ENCODE measurements at regions not wholly inside any gene's neighbourhood (a gene's known extent, or its start where the extent isn't known, plus 50 kb on each side); places are given as distances from the start of the nearest gene placed in this dataset.

DNA sequence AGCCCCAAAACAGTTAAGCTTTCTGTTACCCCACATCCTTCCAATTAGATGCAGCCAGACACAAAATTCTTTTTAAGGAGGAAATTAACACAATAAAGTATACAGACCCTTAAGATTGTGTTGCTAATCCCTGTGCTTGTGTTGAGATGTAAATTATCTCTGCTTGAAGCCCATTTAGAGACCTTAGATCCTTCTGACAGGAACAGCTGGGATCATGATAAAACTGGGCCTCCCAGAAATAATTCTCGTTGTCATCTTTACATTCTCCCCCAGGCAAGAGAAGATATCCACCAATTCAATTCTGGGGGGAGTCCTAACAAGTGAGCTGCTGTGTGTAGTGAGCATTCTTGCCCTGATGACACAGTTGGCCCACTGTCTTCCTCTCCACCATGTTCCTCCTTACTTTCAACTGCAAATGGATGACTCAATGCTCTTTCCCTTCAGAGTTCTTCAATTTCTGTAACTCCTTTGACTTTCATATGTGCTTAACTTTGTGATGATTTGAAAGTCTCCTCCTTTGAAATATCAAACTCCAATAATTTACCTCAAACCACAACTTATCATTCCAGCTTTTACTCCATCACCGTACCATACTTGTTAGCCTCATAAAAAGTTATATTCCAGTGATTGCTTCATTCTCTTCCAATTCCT, 186.6 kb downstream of the RAP2B start:
- ChIA-PET POLR2A (no interaction called here), CTCF (interaction anchor here (0.6 kb wide), 1 partner anchor 30 kb away, joined by 3 read pairs; no protein-coding TSS in a partner anchor)
- no peak overlapping the region for H3K27ac ChIP-seq
- FAIRE-seq (no peak), DNase-seq (ENCODE audit: low read depth in 1 of 2, low spot score in 1 of 2) (no peak), ATAC-seq (no peak)
- H3K4me1 ChIP-seq = no peaks in the 10 kb centered on the region
- no peak overlapping the region for H3K4me3 ChIP-seq
- TF ChIP-seq CBX2 (IDR thresholded peaks at IDR 0.05; ENCODE audit: borderline replicate concordance, low read depth) = no peak
- TF ChIP-seq SREBF2 (IDR thresholded peaks at IDR 0.05) = no peak
- no peak for TF ChIP-seq HOXB13 (CRISPR knock-in tag; IDR thresholded peaks at IDR 0.05; ENCODE audit: low read depth)
- TF ChIP-seq FOSB (CRISPR knock-in tag; IDR thresholded peaks at IDR 0.05) = no peak
- TF ChIP-seq, protein P1, sequence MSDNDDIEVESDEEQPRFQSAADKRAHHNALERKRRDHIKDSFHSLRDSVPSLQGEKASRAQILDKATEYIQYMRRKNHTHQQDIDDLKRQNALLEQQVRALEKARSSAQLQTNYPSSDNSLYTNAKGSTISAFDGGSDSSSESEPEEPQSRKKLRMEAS (IDR thresholded peaks at IDR 0.05) = no peak
- TF ChIP-seq EP300 (IDR thresholded peaks at IDR 0.05) = no peak
- no peak for TF ChIP-seq JUNB (IDR thresholded peaks at IDR 0.05)
- TF ChIP-seq SMC3 (IDR thresholded peaks at IDR 0.05) = no peak
- no peak for TF ChIP-seq FOXS1 (CRISPR knock-in tag; IDR thresholded peaks at IDR 0.05)
- TF ChIP-seq ZNF302 (CRISPR knock-in tag; IDR thresholded peaks at IDR 0.05) = no peak
- no peak for TF ChIP-seq CBX8 (IDR thresholded peaks at IDR 0.05)
- no peak for TF ChIP-seq JUN (IDR thresholded peaks at IDR 0.05)
- no peak for TF ChIP-seq HDAC2 (IDR thresholded peaks at IDR 0.05)
- no peak for TF ChIP-seq MAFK (IDR thresholded peaks at IDR 0.05; ENCODE audit: partially characterized antibody)
- no peak for TF ChIP-seq PHF8 (IDR thresholded peaks at IDR 0.05; ENCODE audit: borderline replicate concordance, low read depth)
- TF ChIP-seq, protein P2, sequence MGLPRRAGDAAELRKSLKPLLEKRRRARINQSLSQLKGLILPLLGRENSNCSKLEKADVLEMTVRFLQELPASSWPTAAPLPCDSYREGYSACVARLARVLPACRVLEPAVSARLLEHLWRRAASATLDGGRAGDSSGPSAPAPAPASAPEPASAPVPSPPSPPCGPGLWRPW (IDR thresholded peaks at IDR 0.05) = no peak
- 33% methylated on average over 2 of the region's 2 CpGs for WGBS (ENCODE audit: missing lambda C conversion rate)
- H3K4me2 ChIP-seq = no peak overlapping the region
- no peaks in the 10 kb centered on the region for H3K9me3 ChIP-seq

DNA sequence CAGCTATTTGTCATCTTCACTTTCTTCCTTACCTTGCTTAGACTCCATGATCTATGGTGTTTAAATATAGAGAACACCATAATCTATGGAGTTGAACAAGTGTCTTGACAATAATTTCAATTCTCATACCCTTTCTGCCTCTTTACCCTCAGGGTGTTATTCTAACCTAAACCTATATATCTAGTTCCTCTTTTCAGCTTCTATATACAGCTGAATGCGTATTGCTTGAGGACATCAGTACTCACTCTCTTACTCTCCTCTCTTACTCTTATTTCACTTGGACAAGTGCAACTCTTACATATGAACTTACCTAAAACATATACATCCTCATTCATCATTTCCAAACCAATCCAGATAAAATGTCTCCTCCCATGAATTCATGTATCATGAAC, 187.1 kb downstream of the RAP2B start:
- ChIA-PET POLR2A (no interaction called here), CTCF (interaction anchor here (0.6 kb wide), 1 partner anchor 31 kb away, joined by 3 read pairs; no protein-coding TSS in a partner anchor)
- Histone ChIP-seq H3K4me2 (no peak overlapping the region), H3K4me1 (no peaks in the 10 kb centered on the region), H3K9me3 (no peaks in the 10 kb centered on the region), H3K27ac (no peak overlapping the region), H3K4me3 (no peak overlapping the region)
- WGBS (ENCODE audit: missing lambda C conversion rate) = 62% methylated on average over 1 of the region's 1 CpG
- DNase-seq (ENCODE audit: low read depth in 1 of 2, low spot score in 1 of 2) = no peak
- no peak for ATAC-seq
- TF ChIP-seq, protein P3, sequence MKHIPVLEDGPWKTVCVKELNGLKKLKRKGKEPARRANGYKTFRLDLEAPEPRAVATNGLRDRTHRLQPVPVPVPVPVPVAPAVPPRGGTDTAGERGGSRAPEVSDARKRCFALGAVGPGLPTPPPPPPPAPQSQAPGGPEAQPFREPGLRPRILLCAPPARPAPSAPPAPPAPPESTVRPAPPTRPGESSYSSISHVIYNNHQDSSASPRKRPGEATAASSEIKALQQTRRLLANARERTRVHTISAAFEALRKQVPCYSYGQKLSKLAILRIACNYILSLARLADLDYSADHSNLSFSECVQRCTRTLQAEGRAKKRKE (CRISPR knock-in tag; IDR thresholded peaks at IDR 0.05; ENCODE audit: low read depth) = no peak
- TF ChIP-seq HOXA7 (CRISPR knock-in tag; IDR thresholded peaks at IDR 0.05) (no peak), HOXB5 (CRISPR knock-in tag; IDR thresholded peaks at IDR 0.05) (no peak), MAFK (IDR thresholded peaks at IDR 0.05; ENCODE audit: partially characterized antibody) (no peak), EHMT2 (IDR thresholded peaks at IDR 0.05; ENCODE audit: low read depth) (no peak), CBX8 (IDR thresholded peaks at IDR 0.05) (no peak), POLR2AphosphoS2 (conservative IDR thresholded peaks at IDR 0.05; ENCODE audit: low read length) (no peak), KDM5A (IDR thresholded peaks at IDR 0.05) (no peak), PHF8 (IDR thresholded peaks at IDR 0.05; ENCODE audit: borderline replicate concordance, low read depth) (no peak), RARB (CRISPR knock-in tag; IDR thresholded peaks at IDR 0.05) (no peak), CEBPB (IDR thresholded peaks at IDR 0.05) (no peak), HDAC2 (IDR thresholded peaks at IDR 0.05) (no peak), MAZ (IDR thresholded peaks at IDR 0.05; ENCODE audit: borderline replicate concordance, low read depth, low read length) (no peak), RCOR1 (IDR thresholded peaks at IDR 0.05; ENCODE audit: low read depth, low read length) (no peak), MYC (IDR thresholded peaks at IDR 0.05; ENCODE audit: borderline replicate concordance, low read length) (no peak), FOSB (CRISPR knock-in tag; IDR thresholded peaks at IDR 0.05) (no peak), CHD4 (IDR thresholded peaks at IDR 0.05; ENCODE audit: borderline replicate concordance) (no peak)
- TF ChIP-seq, protein P4, sequence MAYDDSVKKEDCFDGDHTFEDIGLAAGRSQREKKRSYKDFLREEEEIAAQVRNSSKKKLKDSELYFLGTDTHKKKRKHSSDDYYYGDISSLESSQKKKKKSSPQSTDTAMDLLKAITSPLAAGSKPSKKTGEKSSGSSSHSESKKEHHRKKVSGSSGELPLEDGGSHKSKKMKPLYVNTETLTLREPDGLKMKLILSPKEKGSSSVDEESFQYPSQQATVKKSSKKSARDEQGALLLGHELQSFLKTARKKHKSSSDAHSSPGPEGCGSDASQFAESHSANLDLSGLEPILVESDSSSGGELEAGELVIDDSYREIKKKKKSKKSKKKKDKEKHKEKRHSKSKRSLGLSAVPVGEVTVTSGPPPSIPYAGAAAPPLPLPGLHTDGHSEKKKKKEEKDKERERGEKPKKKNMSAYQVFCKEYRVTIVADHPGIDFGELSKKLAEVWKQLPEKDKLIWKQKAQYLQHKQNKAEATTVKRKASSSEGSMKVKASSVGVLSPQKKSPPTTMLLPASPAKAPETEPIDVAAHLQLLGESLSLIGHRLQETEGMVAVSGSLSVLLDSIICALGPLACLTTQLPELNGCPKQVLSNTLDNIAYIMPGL (CRISPR knock-in tag; IDR thresholded peaks at IDR 0.05; ENCODE audit: borderline replicate concordance) = no peak
- TF ChIP-seq, protein P5, sequence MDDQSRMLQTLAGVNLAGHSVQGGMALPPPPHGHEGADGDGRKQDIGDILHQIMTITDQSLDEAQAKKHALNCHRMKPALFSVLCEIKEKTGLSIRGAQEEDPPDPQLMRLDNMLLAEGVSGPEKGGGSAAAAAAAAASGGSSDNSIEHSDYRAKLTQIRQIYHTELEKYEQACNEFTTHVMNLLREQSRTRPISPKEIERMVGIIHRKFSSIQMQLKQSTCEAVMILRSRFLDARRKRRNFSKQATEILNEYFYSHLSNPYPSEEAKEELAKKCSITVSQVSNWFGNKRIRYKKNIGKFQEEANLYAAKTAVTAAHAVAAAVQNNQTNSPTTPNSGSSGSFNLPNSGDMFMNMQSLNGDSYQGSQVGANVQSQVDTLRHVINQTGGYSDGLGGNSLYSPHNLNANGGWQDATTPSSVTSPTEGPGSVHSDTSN (IDR thresholded peaks at IDR 0.05) = no peak
- TF ChIP-seq, protein P6, sequence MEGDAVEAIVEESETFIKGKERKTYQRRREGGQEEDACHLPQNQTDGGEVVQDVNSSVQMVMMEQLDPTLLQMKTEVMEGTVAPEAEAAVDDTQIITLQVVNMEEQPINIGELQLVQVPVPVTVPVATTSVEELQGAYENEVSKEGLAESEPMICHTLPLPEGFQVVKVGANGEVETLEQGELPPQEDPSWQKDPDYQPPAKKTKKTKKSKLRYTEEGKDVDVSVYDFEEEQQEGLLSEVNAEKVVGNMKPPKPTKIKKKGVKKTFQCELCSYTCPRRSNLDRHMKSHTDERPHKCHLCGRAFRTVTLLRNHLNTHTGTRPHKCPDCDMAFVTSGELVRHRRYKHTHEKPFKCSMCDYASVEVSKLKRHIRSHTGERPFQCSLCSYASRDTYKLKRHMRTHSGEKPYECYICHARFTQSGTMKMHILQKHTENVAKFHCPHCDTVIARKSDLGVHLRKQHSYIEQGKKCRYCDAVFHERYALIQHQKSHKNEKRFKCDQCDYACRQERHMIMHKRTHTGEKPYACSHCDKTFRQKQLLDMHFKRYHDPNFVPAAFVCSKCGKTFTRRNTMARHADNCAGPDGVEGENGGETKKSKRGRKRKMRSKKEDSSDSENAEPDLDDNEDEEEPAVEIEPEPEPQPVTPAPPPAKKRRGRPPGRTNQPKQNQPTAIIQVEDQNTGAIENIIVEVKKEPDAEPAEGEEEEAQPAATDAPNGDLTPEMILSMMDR (IDR thresholded peaks at IDR 0.05) = no peak
- no peak for FAIRE-seq

Data from A549 (cell line).